T-helper 2 cell treated with Interferon-gamma antibody and Interleukin-4, amounts not matched to agents 5 μg/mL and 100 μg/mL, for 36 hours (primary cell): ENCODE measurements at regions not wholly inside any gene's neighbourhood (a gene's known extent, or its start where the extent isn't known, plus 50 kb on each side); places are given as distances from the start of the nearest gene placed in this dataset.
"Not testable (repeated sequence)": the region's sequence is repeated elsewhere in the genome, so short reads cannot be mapped to it uniquely, and the experiment has no call there.

Experiments
- DNase-seq: peaks from one replicate; pipeline ENCODE4 v3.0.0; 2021; ENCODE audit warnings: low spot score
- H3K27ac Mint-ChIP-seq: one replicate; pipeline ENCODE4 v1.8.0; 2021; ENCODE audit warnings: mild to moderate bottlenecking, mixed read lengths
- H3K27me3 Mint-ChIP-seq: one replicate; pipeline ENCODE4 v1.8.0; 2021; ENCODE audit warnings: low read depth, mixed read lengths
- H3K36me3 Mint-ChIP-seq: one replicate; pipeline ENCODE4 v1.8.0; 2021; ENCODE audit warnings: low read depth, mixed read lengths
- H3K4me1 Mint-ChIP-seq: one replicate; pipeline ENCODE4 v1.8.0; 2021; ENCODE audit warnings: low read depth, mixed read lengths
- H3K4me3 Mint-ChIP-seq: one replicate; pipeline ENCODE4 v1.8.0; 2022; ENCODE audit warnings: mild to moderate bottlenecking, moderate library complexity, mixed read lengths
- H3K9me3 Mint-ChIP-seq: one replicate; pipeline ENCODE4 v1.8.0; 2021; ENCODE audit warnings: mixed read lengths

- Mint-ChIP-seq H3K9me3 (no peaks in the 10 kb centered on the region), H3K27me3 (peaks cover 8% of the 10 kb centered on the region), H3K27ac (no peak overlapping the region), H3K4me1 (peaks cover 10% of the 10 kb centered on the region), H3K36me3 (no peaks in the 10 kb centered on the region), H3K4me3 (no peak overlapping the region)
- DNase-seq = no peak
Measured at GRCh38 chr3:18225709-18226108, 199.4 kb downstream of the SATB1 start.

GRCh38 chr3:18224426-18224825 is 200.7 kb downstream of the SATB1 start:
- Mint-ChIP-seq H3K27me3 (peaks cover 6% of the 10 kb centered on the region), H3K9me3 (no peaks in the 10 kb centered on the region), H3K4me3 (no peak overlapping the region), H3K4me1 (peaks cover 10% of the 10 kb centered on the region), H3K27ac (no peak overlapping the region), H3K36me3 (no peaks in the 10 kb centered on the region)
- no peak for DNase-seq

DNA sequence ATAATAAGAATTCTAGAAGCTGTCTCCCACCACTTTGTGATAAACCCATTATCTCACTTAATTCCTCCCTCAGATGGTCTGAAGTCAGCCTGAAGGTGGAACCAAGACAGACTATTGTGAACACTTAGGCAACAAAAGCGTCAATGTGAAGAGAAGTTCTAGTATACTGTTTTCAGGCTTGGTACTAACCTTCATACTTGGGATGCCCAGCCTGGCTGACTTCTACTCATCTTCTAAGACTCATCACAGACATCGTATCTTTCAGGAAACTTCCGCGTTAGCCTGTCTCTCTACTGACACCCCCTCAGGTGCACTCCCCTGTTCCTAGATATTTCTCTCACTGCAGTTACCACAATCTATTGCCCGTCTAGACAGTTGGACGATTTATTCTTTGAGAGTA is 201.2 kb downstream of the SATB1 start:
- Mint-ChIP-seq H3K27ac (no peak overlapping the region), H3K9me3 (no peaks in the 10 kb centered on the region), H3K4me1 (peaks cover 10% of the 10 kb centered on the region), H3K4me3 (no peak overlapping the region), H3K36me3 (no peaks in the 10 kb centered on the region), H3K27me3 (peaks cover 6% of the 10 kb centered on the region)
- DNase-seq = no peak

DNA sequence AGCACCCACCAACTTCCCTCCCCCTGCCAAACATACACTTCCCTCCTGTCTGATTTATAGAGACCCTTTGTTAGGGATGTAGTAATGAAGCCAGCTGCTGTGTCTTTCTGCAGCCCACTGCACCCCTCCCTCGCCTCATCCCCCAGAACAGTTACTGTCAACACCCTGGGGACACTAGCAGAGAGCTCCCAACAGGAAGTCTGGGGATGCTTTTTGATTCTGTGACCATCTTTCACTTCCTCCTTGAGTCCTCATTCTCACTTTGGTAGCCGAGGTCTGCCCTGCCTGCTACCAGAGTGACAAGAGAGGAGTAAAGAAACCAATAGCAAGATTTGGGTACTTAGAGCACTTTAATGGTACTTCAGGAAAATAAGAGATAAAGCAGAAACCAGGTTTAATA is 201.6 kb downstream of the SATB1 start:
- H3K27me3 Mint-ChIP-seq = peaks cover 6% of the 10 kb centered on the region
- DNase-seq = no peak
- peaks cover 10% of the 10 kb centered on the region for H3K4me1 Mint-ChIP-seq
- no peak overlapping the region for H3K27ac Mint-ChIP-seq
- no peaks in the 10 kb centered on the region for H3K36me3 Mint-ChIP-seq
- no peaks in the 10 kb centered on the region for H3K9me3 Mint-ChIP-seq
- no peak overlapping the region for H3K4me3 Mint-ChIP-seq

- no peak for DNase-seq
- Mint-ChIP-seq H3K4me3 (no peak overlapping the region), H3K27me3 (no peaks in the 10 kb centered on the region), H3K27ac (no peak overlapping the region), H3K9me3 (no peaks in the 10 kb centered on the region), H3K4me1 (peaks cover 10% of the 10 kb centered on the region), H3K36me3 (no peaks in the 10 kb centered on the region)
Measured at GRCh38 chr3:18222686-18223085, 202.5 kb downstream of the SATB1 start.

GRCh38 chr3:18217507-18218174 is 207.5 kb downstream of the SATB1 start:
- Mint-ChIP-seq H3K4me1 (peaks cover 2% of the 10 kb centered on the region), H3K27me3 (no peaks in the 10 kb centered on the region), H3K36me3 (no peaks in the 10 kb centered on the region), H3K9me3 (no peaks in the 10 kb centered on the region), H3K27ac (no peak overlapping the region), H3K4me3 (no peak overlapping the region)
- no peak for DNase-seq

GRCh38 chr3:18216996-18217395 is 208.1 kb downstream of the SATB1 start:
- no peak overlapping the region for H3K27ac Mint-ChIP-seq
- H3K9me3 Mint-ChIP-seq = no peaks in the 10 kb centered on the region
- H3K4me3 Mint-ChIP-seq = no peak overlapping the region
- H3K36me3 Mint-ChIP-seq = no peaks in the 10 kb centered on the region
- peaks cover 2% of the 10 kb centered on the region for H3K4me1 Mint-ChIP-seq
- no peak for DNase-seq
- no peaks in the 10 kb centered on the region for H3K27me3 Mint-ChIP-seq

DNA sequence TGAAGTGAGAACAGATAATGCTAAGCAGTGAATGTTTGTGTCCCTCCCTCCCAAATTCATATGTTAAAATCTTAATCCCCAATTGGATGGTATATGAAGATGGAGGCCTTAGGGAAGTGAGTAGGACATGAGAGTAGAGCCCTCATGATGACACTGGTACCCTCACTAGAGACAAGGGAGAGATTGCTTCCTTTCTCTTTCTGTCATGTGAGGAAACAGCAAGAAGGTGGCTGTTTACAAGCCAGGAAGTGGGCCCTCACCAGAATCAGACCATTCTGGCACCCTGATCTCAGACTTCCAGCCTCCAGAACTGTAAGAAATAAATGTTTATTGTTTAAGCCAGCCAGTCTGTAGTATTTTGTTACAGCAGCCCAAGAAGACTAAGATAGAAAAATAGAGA is 209.5 kb downstream of the SATB1 start:
- Mint-ChIP-seq H3K36me3 (no peaks in the 10 kb centered on the region), H3K27me3 (no peaks in the 10 kb centered on the region), H3K4me3 (no peak overlapping the region), H3K27ac (no peak overlapping the region), H3K9me3 (no peaks in the 10 kb centered on the region), H3K4me1 (peaks cover 2% of the 10 kb centered on the region)
- no peak for DNase-seq

DNA sequence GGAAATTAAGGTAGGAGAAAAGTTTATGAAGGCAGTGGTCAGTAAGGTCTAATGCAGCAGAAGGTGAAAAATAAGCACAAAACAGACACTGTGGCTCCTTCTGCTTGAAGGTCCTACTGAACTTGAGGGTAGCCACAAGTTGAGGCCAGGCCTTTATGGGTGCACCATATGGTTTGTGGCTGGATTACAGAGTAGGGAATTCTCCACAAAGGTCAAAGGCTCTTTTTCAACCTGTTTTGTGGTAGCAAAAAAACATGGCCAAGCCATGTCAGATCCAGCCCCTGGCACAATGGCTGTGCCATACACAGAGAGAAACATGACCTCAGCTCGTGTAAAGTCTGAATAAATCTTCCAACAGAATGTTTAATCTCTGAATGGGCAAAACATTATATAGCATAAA is 214.0 kb downstream of the SATB1 start:
- Mint-ChIP-seq H3K27me3 (no peaks in the 10 kb centered on the region), H3K9me3 (no peaks in the 10 kb centered on the region), H3K4me1 (peaks cover 21% of the 10 kb centered on the region)

GRCh38 chr3:18208856-18209255 is 216.3 kb downstream of the SATB1 start:
- peaks cover 19% of the 10 kb centered on the region for H3K4me1 Mint-ChIP-seq
- H3K27me3 Mint-ChIP-seq = no peaks in the 10 kb centered on the region

More for the DNA sequence above, 214.0 kb downstream of the SATB1 start:
- Mint-ChIP-seq H3K36me3 (no peaks in the 10 kb centered on the region), H3K27ac (no peak overlapping the region), H3K4me3 (no peak overlapping the region)
- DNase-seq = no peak

DNA sequence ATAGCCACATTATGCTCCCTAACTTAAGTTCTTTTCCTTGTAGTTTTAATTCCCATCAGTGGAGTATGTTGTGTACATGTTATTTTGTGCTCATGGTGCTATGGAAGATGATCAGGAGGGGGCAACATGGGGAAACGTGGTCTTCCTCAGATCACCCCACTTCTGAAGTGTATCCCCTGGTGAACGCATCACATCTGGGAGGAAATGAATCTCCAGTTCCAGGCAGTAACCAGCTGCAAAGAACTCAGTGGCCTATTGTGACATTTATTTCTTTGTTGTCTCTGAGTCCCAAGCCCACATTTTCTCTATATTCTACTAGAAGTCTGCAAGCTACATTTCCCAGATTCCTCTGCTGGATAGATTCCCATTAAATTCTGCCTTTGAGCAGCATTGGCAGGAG is 217.0 kb downstream of the SATB1 start:
- no peaks in the 10 kb centered on the region for H3K27me3 Mint-ChIP-seq
- no peak overlapping the region for H3K4me3 Mint-ChIP-seq
- no peaks in the 10 kb centered on the region for H3K9me3 Mint-ChIP-seq
- no peaks in the 10 kb centered on the region for H3K36me3 Mint-ChIP-seq
- DNase-seq = no peak
- H3K4me1 Mint-ChIP-seq = peaks cover 19% of the 10 kb centered on the region
- H3K27ac Mint-ChIP-seq = no peak overlapping the region

More at GRCh38 chr3:18208856-18209255, 216.3 kb downstream of the SATB1 start:
- Mint-ChIP-seq H3K4me3 (no peak overlapping the region), H3K9me3 (no peaks in the 10 kb centered on the region), H3K27ac (no peak overlapping the region), H3K36me3 (no peaks in the 10 kb centered on the region)
- no peak for DNase-seq

GRCh38 chr3:18207226-18207625 is 217.9 kb downstream of the SATB1 start:
- Mint-ChIP-seq H3K4me1 (peaks cover 19% of the 10 kb centered on the region), H3K9me3 (no peaks in the 10 kb centered on the region), H3K27ac (peak overlapping the region; percentile 34), H3K4me3 (peak overlapping the region; percentile 8), H3K27me3 (no peaks in the 10 kb centered on the region), H3K36me3 (no peaks in the 10 kb centered on the region)
- DNase-seq = peak; percentile 72

DNA sequence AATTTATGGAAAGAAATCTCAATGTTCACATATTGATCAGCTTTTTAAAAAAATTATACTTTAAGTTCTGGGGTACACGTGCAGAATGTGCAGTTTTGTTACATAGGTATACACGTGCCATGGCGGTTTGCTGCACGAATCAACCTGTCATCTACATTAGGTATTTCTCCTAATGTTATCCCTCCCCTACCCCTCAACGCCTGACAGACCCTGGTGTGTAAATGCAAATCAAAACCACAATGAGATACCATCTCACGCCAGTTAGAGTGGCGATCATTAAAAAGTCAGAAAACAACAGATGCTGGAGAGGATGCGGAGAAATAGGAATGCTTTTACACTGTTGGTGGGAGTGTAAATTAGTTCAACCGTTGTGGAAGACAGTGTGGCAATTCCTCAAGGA is 219.4 kb downstream of the SATB1 start:
- not testable (repeated sequence) for H3K27ac Mint-ChIP-seq, H3K9me3 Mint-ChIP-seq, H3K27me3 Mint-ChIP-seq, H3K4me3 Mint-ChIP-seq, H3K36me3 Mint-ChIP-seq, DNase-seq
- peaks cover 19% of the 10 kb centered on the region for H3K4me1 Mint-ChIP-seq

DNA sequence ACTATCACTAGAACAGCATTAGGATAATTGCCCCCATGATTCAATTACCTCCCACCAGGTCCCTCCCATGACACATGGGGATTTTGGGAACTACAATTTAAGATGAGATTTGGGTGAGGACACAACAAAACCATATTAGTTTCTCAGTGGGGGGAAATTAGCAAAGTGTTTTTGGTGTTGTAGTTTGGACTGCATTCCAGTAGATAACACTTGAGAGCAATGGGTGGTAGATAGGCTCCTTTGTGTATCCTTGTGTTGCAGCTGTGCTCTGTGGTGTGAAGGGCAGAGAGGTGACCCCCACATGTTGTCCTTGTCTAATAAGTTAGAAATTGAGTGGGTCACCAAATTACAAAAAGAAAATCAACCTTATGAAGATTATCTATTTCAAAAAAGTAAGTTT is 223.8 kb downstream of the SATB1 start:
- no peak for DNase-seq
- Mint-ChIP-seq H3K27ac (no peak overlapping the region), H3K36me3 (no peaks in the 10 kb centered on the region), H3K9me3 (peaks cover 10% of the 10 kb centered on the region), H3K4me3 (no peak overlapping the region), H3K4me1 (no peaks in the 10 kb centered on the region), H3K27me3 (no peaks in the 10 kb centered on the region)

DNA sequence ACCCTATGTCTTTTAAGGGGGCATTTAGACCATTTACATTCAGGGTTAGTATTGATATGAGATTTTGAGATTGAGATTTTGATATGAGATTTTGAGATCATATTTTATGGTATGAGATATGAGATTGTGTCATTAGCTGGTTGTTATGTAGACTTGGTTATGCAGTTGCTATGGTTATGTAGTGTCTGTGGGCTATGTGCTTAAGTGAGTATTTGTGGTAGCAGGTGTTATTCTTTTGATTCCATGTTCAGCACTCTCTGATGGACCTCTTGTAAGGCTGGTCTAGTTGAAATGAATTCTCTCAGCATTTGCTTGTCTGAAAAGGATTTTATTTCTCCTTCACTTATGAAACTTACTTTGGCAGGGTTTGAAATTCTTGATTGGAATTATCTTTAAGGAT is 225.4 kb downstream of the SATB1 start:
- H3K27ac Mint-ChIP-seq = no peak overlapping the region
- no peak overlapping the region for H3K4me3 Mint-ChIP-seq
- H3K9me3 Mint-ChIP-seq = peaks cover 13% of the 10 kb centered on the region
- no peak for DNase-seq
- no peaks in the 10 kb centered on the region for H3K27me3 Mint-ChIP-seq
- H3K4me1 Mint-ChIP-seq = no peaks in the 10 kb centered on the region
- H3K36me3 Mint-ChIP-seq = no peaks in the 10 kb centered on the region
